Lung (tissue), 11 donors: ENCODE measurements at regions not wholly inside any gene's neighbourhood (a gene's known extent, or its start where the extent isn't known, plus 50 kb on each side); places are given as distances from the start of the nearest gene placed in this dataset.

Experiments used
- ATAC-seq: fragments of 200-7000 bp; cut with Tn5 transposase; one replicate; pipeline ENCODE4 v1.9.1; 2020; ENCODE audit warnings: moderate number of reproducible peaks; ENCODE audit not compliant: insufficient read depth, low FRiP score
- DNase-seq, 3 donors: peaks; one replicate each; pipeline ENCODE4 v3.0.0-alpha.2; 2013 to 2017
- H3K27ac ChIP-seq, 2 donors: one replicate each; pipeline ENCODE4 v1.5.1; 2013; ENCODE audit warnings: mild to moderate bottlenecking in 2 of 2, moderate library complexity in 2 of 2, control low read depth in 1 of 2, inconsistent platforms in 1 of 2, low read depth in 1 of 2, low read length in 1 of 2
- H3K27me3 ChIP-seq, 3 donors: one replicate each; pipeline ENCODE4 v1.5.1; 2013; ENCODE audit warnings: low read length in 2 of 3; ENCODE audit not compliant: control insufficient read depth in 3 of 3, insufficient read depth in 3 of 3
- H3K36me3 ChIP-seq, 4 donors: one replicate each; pipeline ENCODE4 v1.5.1; 2013; ENCODE audit warnings: low read length in 4 of 4, mild to moderate bottlenecking in 1 of 4, moderate library complexity in 1 of 4; ENCODE audit not compliant: control insufficient read depth in 4 of 4, insufficient read depth in 4 of 4
- H3K4me1 ChIP-seq, 5 donors: one replicate each; pipeline ENCODE4 v1.5.1; 2013; ENCODE audit warnings: low read length in 5 of 5, mild to moderate bottlenecking in 2 of 5, moderate library complexity in 1 of 5; ENCODE audit not compliant: control insufficient read depth in 5 of 5, insufficient read depth in 5 of 5
- H3K4me3 ChIP-seq: one replicate; pipeline ENCODE4 v1.5.1; 2013; ENCODE audit warnings: mild to moderate bottlenecking, control low read depth, moderate library complexity
- H3K9ac ChIP-seq, 2 donors: one replicate each; pipeline ENCODE4 v1.5.1; 2013; ENCODE audit warnings: low read length in 2 of 2, control low read depth in 1 of 2; ENCODE audit not compliant: insufficient read depth in 1 of 2
- H3K9me3 ChIP-seq, 4 donors: one replicate each; pipeline ENCODE4 v1.5.1; 2013; ENCODE audit warnings: low read length in 3 of 4, mild to moderate bottlenecking in 1 of 4, moderate library complexity in 1 of 4; ENCODE audit not compliant: control insufficient read depth in 4 of 4, insufficient read depth in 3 of 4
- CTCF ChIP-seq: IDR thresholded peaks from 2 replicates; pipeline ENCODE4 v1.5.1; 2012; ENCODE audit warnings: mild to moderate bottlenecking; ENCODE audit errors: control extremely low read depth, extremely low read depth
- WGBS, 2 donors: extraction: QIAGEN DNeasy Blood & Tissue Kit; methylation state at CpG; one replicate each; pipeline ENCODE4 v1.1.7; 2013; 5-methylcytosine and 5-hydroxymethylcytosine counted together
- donor health status: control.
- donor health status: control.
- donor health status: Bipolar disorder and iron deficiency.
- donor health status: healthy.
- donor health status: DM: yes; HTN: yes; CAD: no.

GRCh38 chr14:49484180-49484579 is 102.0 kb downstream of the RPS29 start:
- ATAC-seq (no peak), DNase-seq (no peak)
- Histone ChIP-seq H3K9me3 (peaks cover 0 to 4% (median under 1%) of the 10 kb centered on the region in 4 donors), H3K4me1 (no peaks in the 10 kb centered on the region), H3K4me3 (no peak overlapping the region), H3K27me3 (no peaks in the 10 kb centered on the region), H3K9ac (no peak overlapping the region), H3K36me3 (no peaks in the 10 kb centered on the region), H3K27ac (no peak overlapping the region)
- TF ChIP-seq CTCF: no peak
- 88 to 98% methylated on average over 2 of the region's 2 CpGs for WGBS, 2 donors

- Histone ChIP-seq H3K4me1 (no peaks in the 10 kb centered on the region), H3K36me3 (no peaks in the 10 kb centered on the region), H3K9me3 (peaks cover 0 to 2% (median under 1%) of the 10 kb centered on the region in 4 donors), H3K9ac (no peak overlapping the region), H3K27ac (no peak overlapping the region), H3K27me3 (no peaks in the 10 kb centered on the region), H3K4me3 (no peak overlapping the region)
- no peak for TF ChIP-seq CTCF
- DNase-seq (no peak), ATAC-seq (no peak)
- 52 to 58% methylated on average over 1 of the region's 1 CpG for WGBS, 2 donors
Measured at GRCh38 chr14:49483268-49483667, 102.9 kb downstream of the RPS29 start.

GRCh38 chr14:49480979-49481498 is 105.1 kb downstream of the RPS29 start:
- Histone ChIP-seq H3K4me1 (no peaks in the 10 kb centered on the region), H3K9me3 (peaks cover 0 to 2% (median under 1%) of the 10 kb centered on the region in 4 donors), H3K4me3 (no peak overlapping the region), H3K27ac (no peak overlapping the region), H3K27me3 (no peaks in the 10 kb centered on the region), H3K9ac (no peak overlapping the region), H3K36me3 (no peaks in the 10 kb centered on the region)
- no peak for ATAC-seq
- TF ChIP-seq CTCF: no peak
- no peak for DNase-seq
